HepG2 (cell line): ENCODE measurements at regions not wholly inside any gene's neighbourhood (a gene's known extent, or its start where the extent isn't known, plus 50 kb on each side); places are given as distances from the start of the nearest gene placed in this dataset.
"Not testable (repeated sequence)": the region's sequence is repeated elsewhere in the genome, so short reads cannot be mapped to it uniquely, and the experiment has no call there.

Experiments used
- EZH2 ChIP-seq: conservative IDR thresholded peaks from 2 replicates; pipeline ENCODE4 v1.6.1; 2012; ENCODE audit warnings: mild to moderate bottlenecking, low read depth, low read length, moderate library complexity
- IRF2 ChIP-seq: IDR thresholded peaks from 2 replicates; pipeline ENCODE4 v1.6.1; 2018; ENCODE audit warnings: missing genetic modification reagents, missing compliant biosample characterization
- MIER3 ChIP-seq: IDR thresholded peaks from 2 replicates; pipeline ENCODE4 v1.6.1; 2016; ENCODE audit warnings: missing compliant biosample characterization, borderline replicate concordance
- MYNN ChIP-seq: sonication (generic); formaldehyde crosslinking; IDR thresholded peaks from 2 replicates; pipeline ENCODE4 v1.4.0; 2020; ENCODE audit warnings: mild to moderate bottlenecking, low read depth, missing genetic modification reagents
- NFAT5 ChIP-seq: sonication (generic); formaldehyde crosslinking; IDR thresholded peaks from 2 replicates; pipeline ENCODE4 v1.4.0; 2020; ENCODE audit warnings: missing genetic modification reagents
- POLR2A ChIP-seq, 2 experiments: IDR thresholded peaks; 2 replicates each; pipeline ENCODE4 v1.6.1; 2011; ENCODE audit warnings: low read depth in 2 of 2, low read length in 2 of 2, mild to moderate bottlenecking in 1 of 2, moderate library complexity in 1 of 2; ENCODE audit not compliant: insufficient read depth in 1 of 2
- POLR2AphosphoS5 ChIP-seq: IDR thresholded peaks from 2 replicates; pipeline ENCODE4 v1.6.1; 2012; ENCODE audit warnings: low read depth, low read length
- POLR2G ChIP-seq: fragments of 200-400 bp; formaldehyde crosslinking; IDR thresholded peaks from 2 replicates; pipeline ENCODE4 v1.6.1; 2018; ENCODE audit warnings: mild to moderate bottlenecking, low read depth, low read length, moderate library complexity
- SMAD3 ChIP-seq: sonication (generic); formaldehyde crosslinking; IDR thresholded peaks from 2 replicates; pipeline ENCODE4 v1.4.0; 2020; ENCODE audit warnings: missing genetic modification reagents
- ZNF331 ChIP-seq: sonication (generic); formaldehyde crosslinking; IDR thresholded peaks from 2 replicates; pipeline ENCODE4 v1.4.0; 2020; ENCODE audit warnings: missing genetic modification reagents

- TF ChIP-seq EZH2; ZNF331 (CRISPR knock-in tag); POLR2G; MYNN (CRISPR knock-in tag); IRF2; SMAD3 (CRISPR knock-in tag); NFAT5 (CRISPR knock-in tag); POLR2A (IDR thresholded peaks at IDR 0.05; ENCODE audit: insufficient read depth in 1 of 2, low read depth in 2 of 2, low read length in 2 of 2); POLR2AphosphoS5; MIER3 (CRISPR knock-in tag): not testable (repeated sequence)
Measured at GRCh38 chr1:146695388-146695787, 242.7 kb upstream of the NBPF12 start.
